Choroid plexus epithelial cell (primary cell): ENCODE measurements at regions not wholly inside any gene's neighbourhood (a gene's known extent, or its start where the extent isn't known, plus 50 kb on each side); places are given as distances from the start of the nearest gene placed in this dataset.

Experiments
- DNase-seq: peaks from one replicate; pipeline ENCODE4 v3.0.0-alpha.2; 2010; ENCODE audit warnings: low read depth
- H3K4me3 ChIP-seq: 2 replicates; pipeline ENCODE4 v1.5.1; 2011; ENCODE audit warnings: low read depth, mild to moderate bottlenecking, control low read depth, low read length, moderate library complexity
- TF ChIP-seq, protein P1 (sequence below): conservative IDR thresholded peaks from 2 replicates; pipeline ENCODE4 v1.5.1; 2011; ENCODE audit warnings: low read depth, mild to moderate bottlenecking, control low read depth, inconsistent platforms, low read length, moderate library complexity

DNA sequence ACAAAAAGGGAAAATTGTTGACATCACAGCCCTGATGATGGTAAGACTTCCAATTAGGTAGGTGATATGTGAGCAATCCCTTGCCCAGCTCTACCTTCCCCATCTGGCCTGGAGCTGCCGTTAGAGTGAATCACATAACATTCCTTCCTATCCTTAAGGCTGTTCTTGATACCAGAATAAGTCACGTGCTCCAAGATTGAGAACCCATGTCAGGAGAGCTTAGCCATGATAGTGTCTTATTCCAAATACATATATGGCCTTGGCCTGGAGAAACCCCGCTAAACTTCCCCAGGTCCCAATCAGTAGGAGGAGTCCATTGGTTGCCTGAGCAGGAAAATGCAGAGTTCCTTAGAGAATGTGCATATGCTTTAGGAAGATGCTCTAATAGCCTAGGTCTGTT, 70.0 kb upstream of the ACVR2A start:
- H3K4me3 ChIP-seq = no peak overlapping the region
- TF ChIP-seq, protein P1, sequence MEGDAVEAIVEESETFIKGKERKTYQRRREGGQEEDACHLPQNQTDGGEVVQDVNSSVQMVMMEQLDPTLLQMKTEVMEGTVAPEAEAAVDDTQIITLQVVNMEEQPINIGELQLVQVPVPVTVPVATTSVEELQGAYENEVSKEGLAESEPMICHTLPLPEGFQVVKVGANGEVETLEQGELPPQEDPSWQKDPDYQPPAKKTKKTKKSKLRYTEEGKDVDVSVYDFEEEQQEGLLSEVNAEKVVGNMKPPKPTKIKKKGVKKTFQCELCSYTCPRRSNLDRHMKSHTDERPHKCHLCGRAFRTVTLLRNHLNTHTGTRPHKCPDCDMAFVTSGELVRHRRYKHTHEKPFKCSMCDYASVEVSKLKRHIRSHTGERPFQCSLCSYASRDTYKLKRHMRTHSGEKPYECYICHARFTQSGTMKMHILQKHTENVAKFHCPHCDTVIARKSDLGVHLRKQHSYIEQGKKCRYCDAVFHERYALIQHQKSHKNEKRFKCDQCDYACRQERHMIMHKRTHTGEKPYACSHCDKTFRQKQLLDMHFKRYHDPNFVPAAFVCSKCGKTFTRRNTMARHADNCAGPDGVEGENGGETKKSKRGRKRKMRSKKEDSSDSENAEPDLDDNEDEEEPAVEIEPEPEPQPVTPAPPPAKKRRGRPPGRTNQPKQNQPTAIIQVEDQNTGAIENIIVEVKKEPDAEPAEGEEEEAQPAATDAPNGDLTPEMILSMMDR = no peak
- no peak for DNase-seq

DNA sequence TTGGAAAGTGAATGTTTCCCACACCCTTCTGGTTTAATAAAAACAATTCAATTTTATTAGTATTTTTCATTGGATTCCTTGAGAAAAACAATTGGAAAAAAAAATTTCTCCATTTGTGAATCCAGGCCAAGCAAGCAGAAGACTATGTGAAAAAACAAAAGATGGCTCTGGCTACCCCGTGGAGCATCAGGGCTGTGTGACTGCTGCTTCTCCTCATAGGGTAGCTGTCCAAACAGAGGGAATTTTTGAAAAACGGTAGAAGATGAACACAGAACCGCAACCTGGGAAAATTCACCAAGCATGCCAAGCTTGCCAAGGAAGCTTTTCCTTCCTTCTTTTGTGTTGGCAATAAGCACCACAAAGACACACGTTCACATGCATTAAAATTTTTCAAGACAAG, 71.3 kb upstream of the ACVR2A start:
- TF ChIP-seq, protein P1 = no peak
- DNase-seq = no peak
- no peak overlapping the region for H3K4me3 ChIP-seq

DNA sequence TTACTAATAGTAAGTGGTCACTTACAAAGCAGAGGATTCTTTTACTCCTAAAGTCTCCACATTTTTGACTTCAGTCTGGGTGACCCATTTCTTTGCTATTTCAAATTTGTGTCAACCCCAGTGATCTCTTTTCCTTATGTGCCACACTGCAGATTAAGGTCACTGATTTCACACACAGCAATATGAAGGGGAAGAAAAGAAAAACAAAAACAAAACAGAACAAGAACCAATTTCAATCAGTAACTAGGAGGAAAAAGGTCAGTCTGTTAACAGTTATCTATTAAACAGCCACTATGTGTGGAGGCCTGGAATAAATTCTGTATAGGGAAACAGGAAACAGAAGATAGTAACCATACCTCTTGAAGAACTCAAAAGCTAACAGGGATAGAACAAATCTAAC, 72.0 kb upstream of the ACVR2A start:
- DNase-seq = no peak
- no peak overlapping the region for H3K4me3 ChIP-seq
- TF ChIP-seq, protein P1 = no peak

DNA sequence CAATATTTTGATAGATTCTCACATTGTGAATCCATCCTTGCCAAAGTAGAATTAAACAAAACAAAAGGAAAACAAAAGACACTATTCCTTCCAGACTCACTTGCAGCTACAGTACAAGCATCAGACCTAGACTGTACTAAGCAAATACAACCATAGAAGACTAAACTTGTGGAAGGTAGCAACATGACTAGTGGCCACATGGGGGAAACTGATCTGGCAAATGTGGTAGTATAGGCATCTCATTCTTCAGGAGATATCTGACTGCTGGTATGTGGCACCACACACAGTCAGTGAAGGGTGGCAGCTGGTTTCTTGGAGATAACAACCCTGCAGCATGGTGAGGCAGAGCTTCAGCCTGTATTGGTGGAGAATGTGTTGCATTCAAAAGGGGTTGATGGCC, 81.0 kb upstream of the ACVR2A start:
- no peak for DNase-seq
- no peak overlapping the region for H3K4me3 ChIP-seq
- TF ChIP-seq, protein P1 = no peak

DNA sequence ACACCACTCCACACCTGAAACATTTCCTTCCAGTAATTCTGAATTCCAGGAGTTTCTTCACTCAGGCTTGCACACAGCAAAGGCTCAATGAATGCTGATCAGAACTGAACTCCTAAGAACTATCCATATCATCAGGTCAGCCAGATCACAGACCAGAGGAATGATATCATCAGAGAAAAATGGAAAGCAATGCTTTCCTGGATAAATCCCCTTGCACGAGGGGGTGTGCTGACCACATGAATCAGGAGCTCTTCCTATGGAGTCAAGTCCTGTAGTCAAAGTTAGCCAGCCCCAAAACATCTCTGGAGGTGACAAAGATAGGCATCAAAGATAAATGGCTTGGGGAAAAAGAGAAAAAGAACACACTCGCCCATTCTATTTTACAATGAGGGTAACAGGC, 83.8 kb upstream of the ACVR2A start:
- H3K4me3 ChIP-seq = no peak overlapping the region
- TF ChIP-seq, protein P1 = no peak
- no peak for DNase-seq

DNA sequence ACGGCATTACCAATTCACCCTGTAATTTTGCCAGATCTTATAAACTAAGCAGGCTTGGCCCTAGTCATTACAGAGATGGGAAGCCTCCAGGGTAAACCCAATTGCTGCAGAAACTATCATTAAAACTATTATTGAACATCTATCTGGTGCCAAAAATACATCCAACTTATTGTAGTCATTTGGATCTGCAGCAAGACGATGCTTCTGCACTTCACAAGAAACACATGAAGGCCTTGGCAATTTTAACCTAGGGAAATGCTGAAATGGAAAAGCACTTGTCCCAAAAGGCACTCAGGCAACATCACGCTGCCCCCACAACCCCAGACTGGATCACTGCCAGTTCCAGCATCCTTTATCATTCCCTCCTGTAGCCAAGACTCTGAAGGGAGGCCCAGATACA, 85.3 kb upstream of the ACVR2A start:
- DNase-seq = no peak
- H3K4me3 ChIP-seq = no peak overlapping the region
- TF ChIP-seq, protein P1 = no peak

DNA sequence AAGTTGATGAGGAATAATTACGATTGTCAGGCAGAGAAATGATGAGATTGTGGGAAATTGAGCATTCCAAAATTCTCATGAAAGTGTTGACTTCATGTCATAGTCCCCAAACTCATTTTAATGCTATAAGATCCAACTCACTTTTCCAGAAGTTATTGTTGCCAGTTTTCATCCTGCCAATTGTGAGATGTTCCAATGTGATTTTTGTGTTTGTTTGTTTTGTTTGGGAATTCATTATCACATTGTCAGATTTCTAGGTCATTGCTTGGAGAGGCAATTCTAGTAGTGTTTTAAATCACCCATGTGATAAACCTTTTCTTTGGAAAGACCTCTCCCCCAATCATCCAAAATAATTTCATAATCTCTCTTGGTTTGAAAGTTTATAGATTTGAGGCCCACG, 86.0 kb upstream of the ACVR2A start:
- TF ChIP-seq, protein P1 = no peak
- H3K4me3 ChIP-seq = no peak overlapping the region
- no peak for DNase-seq
